ENCODE measurements at regions not wholly inside any gene's neighbourhood (a gene's known extent, or its start where the extent isn't known, plus 50 kb on each side); places are given as distances from the start of the nearest gene placed in this dataset.

- DNase-seq (ENCODE audit: low read depth in 2 of 3, low spot score in 2 of 3) = no peak
Observed at GRCh38 chr10:128694851-128695725, 568.9 kb upstream of the MKI67 start.

GRCh38 chr10:128695931-128696330 lies 569.7 kb upstream of the MKI67 start:
- no peak for DNase-seq (ENCODE audit: low read depth in 2 of 3, low spot score in 2 of 3)

- DNase-seq (ENCODE audit: low read depth in 2 of 3, low spot score in 2 of 3) = no peak
Observed at GRCh38 chr10:128697437-128697836, 571.2 kb upstream of the MKI67 start.

GRCh38 chr10:128701381-128701780 lies 575.2 kb upstream of the MKI67 start:
- no peak for DNase-seq (ENCODE audit: low read depth in 2 of 3, low spot score in 2 of 3)

GRCh38 chr10:128701837-128702236 lies 575.6 kb upstream of the MKI67 start:
- no peak for DNase-seq (ENCODE audit: low read depth in 2 of 3, low spot score in 2 of 3)

- DNase-seq (ENCODE audit: low read depth in 2 of 3, low spot score in 2 of 3) = no peak
Observed at GRCh38 chr10:128704716-128705115, 578.5 kb upstream of the MKI67 start.

- DNase-seq (ENCODE audit: low read depth in 2 of 3, low spot score in 2 of 3) = no peak
Observed at GRCh38 chr10:128708182-128708581, 582.0 kb upstream of the MKI67 start.

GRCh38 chr10:128709686-128710085 lies 583.5 kb upstream of the MKI67 start:
- DNase-seq (ENCODE audit: low read depth in 2 of 3, low spot score in 2 of 3) = no peak

- no peak for DNase-seq (ENCODE audit: low read depth in 2 of 3, low spot score in 2 of 3)
Observed at GRCh38 chr10:128710098-128710797, 584.0 kb upstream of the MKI67 start.

GRCh38 chr10:128710798-128711183 lies 584.6 kb upstream of the MKI67 start:
- DNase-seq (ENCODE audit: low read depth in 2 of 3, low spot score in 2 of 3) = no peak

GRCh38 chr10:128711806-128712205 lies 585.6 kb upstream of the MKI67 start:
- no peak for DNase-seq (ENCODE audit: low read depth in 2 of 3, low spot score in 2 of 3)

- DNase-seq (ENCODE audit: low read depth in 2 of 3, low spot score in 2 of 3) = no peak
Observed at GRCh38 chr10:128712661-128713400, 586.6 kb upstream of the MKI67 start.

GRCh38 chr10:128713471-128713870 lies 587.2 kb upstream of the MKI67 start:
- no peak for DNase-seq (ENCODE audit: low read depth in 2 of 3, low spot score in 2 of 3)

GRCh38 chr10:128713874-128714570 lies 587.8 kb upstream of the MKI67 start:
- DNase-seq (ENCODE audit: low read depth in 2 of 3, low spot score in 2 of 3) = no peak

GRCh38 chr10:128714644-128715415 lies 588.6 kb upstream of the MKI67 start:
- DNase-seq (ENCODE audit: low read depth in 2 of 3, low spot score in 2 of 3) = no peak

- no peak for DNase-seq (ENCODE audit: low read depth in 2 of 3, low spot score in 2 of 3)
Observed at GRCh38 chr10:128716181-128716580, 590.0 kb upstream of the MKI67 start.

- DNase-seq (ENCODE audit: low read depth in 2 of 3, low spot score in 2 of 3) = no peak
Observed at GRCh38 chr10:128721963-128722445, 595.8 kb upstream of the MKI67 start.

- no peak for DNase-seq (ENCODE audit: low read depth in 2 of 3, low spot score in 2 of 3)
Observed at GRCh38 chr10:128722947-128723346, 596.7 kb upstream of the MKI67 start.

- DNase-seq (ENCODE audit: low read depth in 2 of 3, low spot score in 2 of 3) = no peak
Observed at GRCh38 chr10:128723631-128724205, 597.5 kb upstream of the MKI67 start.

GRCh38 chr10:128725531-128725930 lies 599.3 kb upstream of the MKI67 start:
- DNase-seq (ENCODE audit: low read depth in 2 of 3, low spot score in 2 of 3) = no peak
